ENCODE measurements at regions not wholly inside any gene's neighbourhood (a gene's known extent, or its start where the extent isn't known, plus 50 kb on each side); places are given as distances from the start of the nearest gene placed in this dataset.

DNA sequence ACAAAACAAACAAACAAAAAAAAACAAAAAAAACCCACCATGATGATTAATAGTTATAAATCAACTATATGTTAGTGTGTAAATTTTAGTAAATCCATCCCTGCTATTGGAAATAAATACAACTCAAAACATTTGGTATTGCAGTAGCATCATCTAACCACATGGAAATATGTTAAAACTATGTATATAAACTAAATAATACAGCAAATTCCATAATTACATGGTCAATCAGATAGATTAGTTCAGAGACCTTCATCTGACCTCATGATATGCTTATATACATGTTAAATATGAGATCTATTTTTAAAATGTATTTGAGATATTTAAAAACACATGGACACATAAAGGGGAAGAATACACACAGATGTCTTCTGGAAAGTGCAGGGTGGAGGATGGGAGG lies 384.2 kb downstream of the TMX3 start:
- DNase-seq = no peak

GRCh38 chr18:68323921-68324320 lies 391.0 kb downstream of the TMX3 start:
- no peak for DNase-seq

GRCh38 chr18:68316636-68317035 lies 398.3 kb downstream of the TMX3 start:
- peak; percentile 60 to 65 for DNase-seq

DNA sequence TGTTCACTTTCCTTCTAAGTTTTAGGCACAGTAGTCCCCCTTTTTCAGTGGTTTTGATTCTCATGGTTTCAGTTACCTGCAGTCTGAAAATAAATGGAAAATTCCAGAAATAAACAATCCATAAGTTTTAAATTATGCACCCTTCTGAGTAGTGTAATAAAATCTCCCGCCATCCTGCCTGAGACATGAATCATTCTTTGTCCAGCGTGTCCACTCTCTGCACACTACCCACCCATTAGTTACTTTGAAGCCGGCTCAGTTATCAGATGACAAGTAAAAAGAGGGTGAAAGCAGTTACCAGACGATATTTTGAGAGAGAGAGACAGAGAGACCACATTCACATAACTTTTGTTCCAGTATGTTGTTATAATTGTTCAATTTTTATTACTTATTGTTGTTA lies 400.5 kb downstream of the TMX3 start:
- no peak for DNase-seq

- no peak for DNase-seq
Observed at GRCh38 chr18:68301441-68301840, 413.5 kb downstream of the TMX3 start.

GRCh38 chr18:68299906-68300305 lies 415.0 kb downstream of the TMX3 start:
- DNase-seq = no peak

DNA sequence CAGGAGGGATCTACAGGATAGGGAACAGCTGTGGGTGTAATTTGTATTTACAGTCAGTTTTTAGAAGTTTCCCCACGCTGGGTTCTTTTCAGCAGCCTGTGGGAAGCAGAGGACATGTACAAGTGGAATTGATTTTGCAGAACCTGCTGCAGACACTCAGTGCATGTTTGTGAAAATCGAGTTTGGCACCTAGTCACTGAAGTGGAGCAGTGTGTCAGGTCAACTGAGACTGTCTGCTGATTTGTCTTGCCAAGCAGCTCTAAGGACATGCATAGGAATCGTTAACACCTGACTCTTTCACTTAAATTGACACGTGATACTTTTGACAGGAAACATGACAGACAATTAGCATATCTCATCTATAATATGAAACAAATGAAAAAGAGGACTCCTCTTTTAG lies 416.6 kb downstream of the TMX3 start:
- DNase-seq = no peak

DNA sequence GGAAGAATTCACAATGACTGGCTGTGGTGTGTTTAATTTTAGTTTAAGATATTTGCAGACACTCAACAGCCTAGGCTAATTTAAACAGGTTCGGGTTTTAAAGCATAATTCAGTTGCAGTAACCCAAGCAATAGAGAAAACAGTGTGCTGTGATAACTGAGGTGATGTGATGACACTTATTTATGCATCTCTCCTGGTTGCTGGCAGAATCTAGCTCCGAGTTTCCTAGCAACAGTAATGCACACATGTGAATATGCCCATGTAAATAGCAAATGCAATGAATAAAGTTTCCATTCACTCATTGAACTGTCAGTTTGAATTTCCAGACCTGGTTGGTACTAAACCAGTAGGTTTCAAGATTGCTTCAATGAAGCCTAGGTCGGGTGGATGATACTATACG lies 426.5 kb downstream of the TMX3 start:
- DNase-seq = no peak

GRCh38 chr18:68284236-68284780 lies 430.6 kb downstream of the TMX3 start:
- peak; percentile 4 to 42 for DNase-seq

DNA sequence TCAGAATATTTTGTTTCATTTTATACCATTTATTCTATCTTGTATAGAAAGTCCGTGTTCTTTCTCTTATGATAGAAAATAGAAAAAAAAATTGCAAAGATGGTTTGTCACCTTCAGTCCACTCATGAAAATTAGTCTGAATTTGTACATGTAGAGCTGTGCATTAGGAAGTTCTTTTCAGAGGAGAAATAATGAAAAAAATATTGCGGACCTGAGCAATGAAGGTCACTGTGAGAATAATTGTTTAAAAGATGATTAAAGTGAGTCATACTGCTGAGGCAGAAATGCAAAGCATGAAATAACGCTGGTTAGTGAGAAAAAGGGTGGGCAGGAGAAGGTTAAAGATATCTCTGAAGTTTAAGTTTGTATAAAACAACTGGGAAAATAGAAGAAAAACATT lies 431.1 kb downstream of the TMX3 start:
- no peak for DNase-seq

DNA sequence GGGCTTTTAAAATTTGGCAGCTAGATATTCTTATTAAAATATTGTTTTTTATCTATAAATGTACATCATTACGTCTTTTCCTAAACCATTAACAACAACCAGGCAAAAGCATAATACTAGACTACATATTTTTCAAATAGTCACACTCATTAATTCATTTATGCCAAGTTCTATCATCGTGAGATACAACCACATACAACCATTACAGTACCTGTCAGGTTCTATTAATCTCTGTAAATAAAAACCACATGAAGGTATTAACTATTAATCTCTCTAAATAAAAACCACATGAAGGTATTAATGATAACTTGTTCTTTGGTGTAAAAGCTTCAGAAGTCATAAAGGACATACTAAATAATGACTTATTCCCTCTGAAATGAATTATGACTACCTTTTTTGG lies 432.7 kb downstream of the TMX3 start:
- DNase-seq = no peak

DNA sequence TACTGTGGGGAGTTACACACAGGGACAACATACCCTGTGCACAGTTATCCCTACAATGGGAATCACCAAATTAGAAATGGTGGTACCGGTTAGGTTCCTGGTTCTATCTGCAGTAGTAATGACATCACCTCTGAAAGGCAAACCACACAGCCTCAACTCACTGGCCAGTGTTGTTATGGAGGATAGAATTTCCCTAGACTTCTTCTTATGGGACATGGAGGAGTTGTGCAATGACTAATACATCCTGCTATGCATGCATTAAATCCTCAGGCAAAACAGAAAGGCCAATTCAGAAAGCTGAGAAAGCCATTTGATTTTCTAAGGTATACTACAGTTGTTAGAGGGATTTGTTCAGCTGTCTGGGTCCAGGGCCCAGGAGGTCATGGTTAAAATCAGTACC lies 439.3 kb downstream of the TMX3 start:
- no peak for DNase-seq

DNA sequence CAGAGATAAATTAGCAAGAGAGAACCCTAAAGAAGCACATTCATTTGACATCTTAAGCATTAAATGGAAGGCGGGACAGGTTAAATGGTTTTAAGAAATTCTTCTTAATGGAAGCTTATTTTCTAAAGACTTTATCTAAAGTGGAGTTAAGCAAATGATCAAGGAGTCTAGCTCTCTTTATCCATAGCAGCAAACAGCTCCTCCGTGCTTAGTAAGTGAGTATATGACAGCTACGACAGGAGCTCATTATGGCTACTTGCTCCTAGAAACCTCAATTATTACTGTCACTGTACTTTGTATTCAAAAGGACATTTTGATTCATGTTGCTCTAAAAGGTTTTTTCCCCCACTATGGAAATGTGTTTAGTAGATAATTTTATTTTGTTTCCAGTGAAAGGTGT lies 444.9 kb downstream of the TMX3 start:
- no peak for DNase-seq

GRCh38 chr18:68267583-68267982 lies 447.3 kb downstream of the TMX3 start:
- DNase-seq = no peak

DNA sequence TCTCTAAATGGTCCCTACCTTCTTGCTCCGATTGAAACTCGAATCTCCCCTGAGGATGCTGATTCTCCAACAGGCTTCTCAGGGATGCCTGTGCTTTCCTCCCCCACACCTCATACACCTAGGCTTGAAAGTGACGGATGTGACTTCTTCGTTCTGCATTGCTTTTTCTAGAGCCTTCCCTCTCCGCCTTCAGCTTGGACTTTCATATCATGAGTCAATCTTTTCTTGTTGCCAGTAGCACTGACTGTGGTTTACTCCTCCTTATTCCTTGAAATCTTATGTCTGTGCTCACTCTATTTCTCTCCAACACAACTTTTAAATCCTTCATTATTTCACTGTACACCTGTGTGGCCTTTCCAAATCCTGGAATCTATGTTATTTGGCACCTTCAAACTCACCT lies 451.4 kb downstream of the TMX3 start:
- no peak for DNase-seq

GRCh38 chr18:68262690-68263294 lies 452.1 kb downstream of the TMX3 start:
- no peak for DNase-seq

- DNase-seq = no peak
Observed at GRCh38 chr18:68256418-68257067, 458.4 kb downstream of the TMX3 start.

- DNase-seq = no peak
Observed at GRCh38 chr18:68244786-68245185, 470.1 kb downstream of the TMX3 start.

DNA sequence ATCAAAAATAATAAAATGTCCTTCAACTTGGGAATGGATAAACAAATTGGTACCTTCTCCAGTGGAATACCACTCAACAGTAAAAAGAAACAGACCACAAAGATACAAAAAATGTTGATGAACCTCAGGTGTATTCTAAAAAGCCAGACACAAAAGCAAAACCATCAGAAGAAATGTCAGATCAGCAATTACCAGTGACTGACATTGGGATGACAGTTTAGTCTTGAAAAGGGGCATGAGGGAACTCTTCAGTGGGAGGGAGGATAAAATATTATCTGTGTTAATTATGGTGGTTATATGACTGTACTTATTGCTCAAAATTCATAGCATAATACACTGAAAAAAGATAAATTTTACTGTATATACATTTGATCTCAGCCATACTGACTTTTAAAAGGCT lies 473.0 kb downstream of the TMX3 start:
- DNase-seq = no peak

DNA sequence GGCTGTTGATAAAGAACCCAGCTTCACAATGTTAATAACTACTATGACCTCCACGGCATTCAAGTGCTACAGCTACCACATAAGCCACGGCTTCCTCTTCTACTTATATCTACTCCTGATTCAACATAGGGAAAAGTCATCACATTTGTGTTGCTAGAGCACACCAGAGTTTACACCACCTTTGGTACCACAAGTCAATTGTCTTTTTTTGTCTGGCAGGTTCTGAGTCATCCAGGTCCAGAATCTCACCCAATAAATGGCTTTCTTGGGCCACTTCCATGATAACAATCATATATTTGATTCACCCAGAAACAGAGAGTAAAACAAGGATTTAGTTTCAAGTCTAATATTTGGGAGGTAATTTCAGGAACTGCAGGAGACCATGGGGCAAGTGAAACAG lies 480.2 kb downstream of the TMX3 start:
- DNase-seq = no peak

DNA sequence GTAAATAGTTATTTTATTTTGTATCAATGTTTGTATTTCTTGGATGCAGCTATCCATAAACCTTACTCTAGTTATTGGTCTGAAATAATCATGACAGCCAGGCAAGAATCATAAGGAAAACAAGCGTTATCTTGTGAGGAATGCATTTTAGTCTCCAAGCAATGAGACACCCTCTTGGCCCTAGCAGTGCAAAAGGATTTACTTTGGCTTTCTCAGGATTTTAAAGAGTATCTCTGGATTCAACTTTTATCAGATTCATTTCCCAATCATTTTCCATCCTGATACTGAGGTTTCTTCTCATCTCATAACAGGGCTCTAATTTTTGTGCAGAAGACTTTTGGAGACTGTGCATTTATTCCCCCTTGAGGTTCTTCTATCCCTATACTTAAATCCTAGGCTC lies 480.8 kb downstream of the TMX3 start:
- no peak for DNase-seq

DNA sequence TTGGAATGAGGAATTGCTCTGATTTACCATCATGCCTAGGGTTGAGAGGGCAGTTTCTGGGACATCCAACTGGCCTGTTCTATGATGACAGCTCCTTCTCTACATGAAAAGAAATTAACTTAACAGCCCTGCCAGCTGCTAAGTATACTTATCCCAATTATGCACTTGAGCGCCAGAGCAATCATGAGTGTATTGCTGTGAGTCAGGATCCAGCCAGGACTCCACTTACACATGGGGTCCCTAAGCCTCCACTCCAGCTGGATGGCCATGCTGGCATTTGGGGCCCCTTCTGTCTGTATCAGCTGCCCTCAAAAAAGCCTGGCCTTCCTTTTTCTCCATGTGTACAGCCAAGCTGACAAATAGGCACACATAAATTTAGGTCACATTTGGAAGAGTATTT lies 481.9 kb downstream of the TMX3 start:
- no peak for DNase-seq

GRCh38 chr18:68229351-68229750 lies 485.6 kb downstream of the TMX3 start:
- no peak for DNase-seq

GRCh38 chr18:68221111-68221724 lies 493.7 kb downstream of the TMX3 start:
- no peak for DNase-seq

DNA sequence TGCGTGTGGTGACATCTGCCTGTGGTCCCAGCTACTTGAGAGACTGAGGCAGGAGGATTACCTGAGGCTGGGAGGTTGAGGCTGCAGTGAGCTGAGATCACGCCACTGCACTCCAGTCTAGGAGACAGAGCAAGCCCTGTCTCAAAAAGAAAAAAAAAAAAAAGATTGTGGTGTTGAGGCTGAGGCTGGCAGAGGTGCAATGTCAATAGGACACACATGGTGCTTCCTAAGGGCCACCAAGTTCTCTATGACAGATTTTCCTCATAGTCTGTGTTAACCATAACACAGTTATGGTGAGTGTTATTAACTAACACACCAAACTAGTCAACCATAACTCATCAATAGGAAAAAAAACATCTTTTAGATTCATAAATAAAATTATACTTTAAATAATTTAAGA lies 494.4 kb downstream of the TMX3 start:
- no peak for DNase-seq

Measured in SHP77 (cell line).